H1 (cell line): ENCODE measurements at regions not wholly inside any gene's neighbourhood (a gene's known extent, or its start where the extent isn't known, plus 50 kb on each side); places are given as distances from the start of the nearest gene placed in this dataset.

Source experiments
- FOSL1 ChIP-seq: IDR thresholded peaks from 2 replicates; pipeline ENCODE4 v1.6.1; 2011; ENCODE audit warnings: mild to moderate bottlenecking, low read depth, low read length, moderate library complexity; ENCODE audit not compliant: insufficient read depth
- GTF2F1 ChIP-seq: IDR thresholded peaks from 2 replicates; pipeline ENCODE4 v1.6.1; 2012; ENCODE audit warnings: low read depth, low read length, improper control_type of control experiment, borderline replicate concordance
- HDAC2 ChIP-seq, 2 experiments: fragments of 300-600 bp in 1 of 2; sonication (generic) in 1 of 2; IDR thresholded peaks; 2 replicates each; pipeline ENCODE4 v1.6.1; 2011 to 2012; ENCODE audit warnings: low read depth in 2 of 2, low read length in 2 of 2, mild to moderate bottlenecking in 2 of 2, moderate library complexity in 2 of 2, borderline replicate concordance in 1 of 2, inconsistent platforms in 1 of 2
- MAFK ChIP-seq: IDR thresholded peaks from 2 replicates; pipeline ENCODE4 v1.6.1; 2012; ENCODE audit warnings: low read depth, mild to moderate bottlenecking, improper control_type of control experiment, low read length
- NRF1 ChIP-seq: IDR thresholded peaks from 2 replicates; pipeline ENCODE4 v1.6.1; 2011; ENCODE audit warnings: mild to moderate bottlenecking, low read depth, low read length, improper control_type of control experiment
- PHF8 ChIP-seq: fragments of 200-600 bp; sonication (generic); conservative IDR thresholded peaks from 2 replicates; pipeline ENCODE4 v1.7.1; 2012; ENCODE audit warnings: low read depth, mild to moderate bottlenecking, inconsistent platforms, low read length, moderate library complexity
- POLR2AphosphoS5 ChIP-seq: IDR thresholded peaks from 2 replicates; pipeline ENCODE4 v1.6.1; 2011; ENCODE audit warnings: low read depth, low read length
- RFX5 ChIP-seq: IDR thresholded peaks from 2 replicates; pipeline ENCODE4 v1.6.1; 2011; ENCODE audit warnings: low read depth, low read length, improper control_type of control experiment, borderline replicate concordance
- SAP30 ChIP-seq: fragments of 300-600 bp; sonication (generic); IDR thresholded peaks from 2 replicates; pipeline ENCODE4 v1.7.1; 2012; ENCODE audit warnings: low read length, moderate library complexity, mild to moderate bottlenecking, inconsistent platforms; ENCODE audit not compliant: insufficient read depth, insufficient replicate concordance
- SP4 ChIP-seq: IDR thresholded peaks from 2 replicates; pipeline ENCODE4 v1.6.1; 2012; ENCODE audit warnings: low read length, inconsistent platforms
- TF ChIP-seq, protein P1 (sequence below): fragments of 300-600 bp; sonication (generic); IDR thresholded peaks from 2 replicates; pipeline ENCODE4 v1.7.1; 2012; ENCODE audit warnings: low read length, moderate library complexity, mild to moderate bottlenecking, inconsistent platforms; ENCODE audit not compliant: insufficient replicate concordance
- TF ChIP-seq, protein P2 (sequence below): IDR thresholded peaks from 2 replicates; pipeline ENCODE4 v1.6.1; 2012; ENCODE audit warnings: inconsistent platforms

DNA sequence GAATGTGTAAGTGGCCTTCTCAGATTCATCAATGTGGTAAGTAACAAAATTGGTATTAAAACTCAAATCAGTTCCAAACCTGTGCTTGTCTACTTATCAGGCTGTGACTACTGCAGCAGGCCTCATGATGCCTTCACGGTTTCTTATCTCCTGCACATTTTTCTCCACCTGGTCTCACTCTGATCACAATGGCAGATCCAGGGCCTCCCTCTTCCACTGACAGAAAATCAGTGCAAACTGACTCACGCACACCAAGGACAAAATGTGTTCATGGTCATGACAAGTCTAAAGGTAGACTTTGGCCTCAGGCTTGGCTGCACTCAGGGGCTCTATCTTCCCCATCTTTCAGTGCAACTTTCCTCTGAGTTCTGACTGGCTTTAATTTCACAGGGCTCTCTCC lies 56.7 kb upstream of the ATP1A1 start (continued):
- TF ChIP-seq, protein P1, sequence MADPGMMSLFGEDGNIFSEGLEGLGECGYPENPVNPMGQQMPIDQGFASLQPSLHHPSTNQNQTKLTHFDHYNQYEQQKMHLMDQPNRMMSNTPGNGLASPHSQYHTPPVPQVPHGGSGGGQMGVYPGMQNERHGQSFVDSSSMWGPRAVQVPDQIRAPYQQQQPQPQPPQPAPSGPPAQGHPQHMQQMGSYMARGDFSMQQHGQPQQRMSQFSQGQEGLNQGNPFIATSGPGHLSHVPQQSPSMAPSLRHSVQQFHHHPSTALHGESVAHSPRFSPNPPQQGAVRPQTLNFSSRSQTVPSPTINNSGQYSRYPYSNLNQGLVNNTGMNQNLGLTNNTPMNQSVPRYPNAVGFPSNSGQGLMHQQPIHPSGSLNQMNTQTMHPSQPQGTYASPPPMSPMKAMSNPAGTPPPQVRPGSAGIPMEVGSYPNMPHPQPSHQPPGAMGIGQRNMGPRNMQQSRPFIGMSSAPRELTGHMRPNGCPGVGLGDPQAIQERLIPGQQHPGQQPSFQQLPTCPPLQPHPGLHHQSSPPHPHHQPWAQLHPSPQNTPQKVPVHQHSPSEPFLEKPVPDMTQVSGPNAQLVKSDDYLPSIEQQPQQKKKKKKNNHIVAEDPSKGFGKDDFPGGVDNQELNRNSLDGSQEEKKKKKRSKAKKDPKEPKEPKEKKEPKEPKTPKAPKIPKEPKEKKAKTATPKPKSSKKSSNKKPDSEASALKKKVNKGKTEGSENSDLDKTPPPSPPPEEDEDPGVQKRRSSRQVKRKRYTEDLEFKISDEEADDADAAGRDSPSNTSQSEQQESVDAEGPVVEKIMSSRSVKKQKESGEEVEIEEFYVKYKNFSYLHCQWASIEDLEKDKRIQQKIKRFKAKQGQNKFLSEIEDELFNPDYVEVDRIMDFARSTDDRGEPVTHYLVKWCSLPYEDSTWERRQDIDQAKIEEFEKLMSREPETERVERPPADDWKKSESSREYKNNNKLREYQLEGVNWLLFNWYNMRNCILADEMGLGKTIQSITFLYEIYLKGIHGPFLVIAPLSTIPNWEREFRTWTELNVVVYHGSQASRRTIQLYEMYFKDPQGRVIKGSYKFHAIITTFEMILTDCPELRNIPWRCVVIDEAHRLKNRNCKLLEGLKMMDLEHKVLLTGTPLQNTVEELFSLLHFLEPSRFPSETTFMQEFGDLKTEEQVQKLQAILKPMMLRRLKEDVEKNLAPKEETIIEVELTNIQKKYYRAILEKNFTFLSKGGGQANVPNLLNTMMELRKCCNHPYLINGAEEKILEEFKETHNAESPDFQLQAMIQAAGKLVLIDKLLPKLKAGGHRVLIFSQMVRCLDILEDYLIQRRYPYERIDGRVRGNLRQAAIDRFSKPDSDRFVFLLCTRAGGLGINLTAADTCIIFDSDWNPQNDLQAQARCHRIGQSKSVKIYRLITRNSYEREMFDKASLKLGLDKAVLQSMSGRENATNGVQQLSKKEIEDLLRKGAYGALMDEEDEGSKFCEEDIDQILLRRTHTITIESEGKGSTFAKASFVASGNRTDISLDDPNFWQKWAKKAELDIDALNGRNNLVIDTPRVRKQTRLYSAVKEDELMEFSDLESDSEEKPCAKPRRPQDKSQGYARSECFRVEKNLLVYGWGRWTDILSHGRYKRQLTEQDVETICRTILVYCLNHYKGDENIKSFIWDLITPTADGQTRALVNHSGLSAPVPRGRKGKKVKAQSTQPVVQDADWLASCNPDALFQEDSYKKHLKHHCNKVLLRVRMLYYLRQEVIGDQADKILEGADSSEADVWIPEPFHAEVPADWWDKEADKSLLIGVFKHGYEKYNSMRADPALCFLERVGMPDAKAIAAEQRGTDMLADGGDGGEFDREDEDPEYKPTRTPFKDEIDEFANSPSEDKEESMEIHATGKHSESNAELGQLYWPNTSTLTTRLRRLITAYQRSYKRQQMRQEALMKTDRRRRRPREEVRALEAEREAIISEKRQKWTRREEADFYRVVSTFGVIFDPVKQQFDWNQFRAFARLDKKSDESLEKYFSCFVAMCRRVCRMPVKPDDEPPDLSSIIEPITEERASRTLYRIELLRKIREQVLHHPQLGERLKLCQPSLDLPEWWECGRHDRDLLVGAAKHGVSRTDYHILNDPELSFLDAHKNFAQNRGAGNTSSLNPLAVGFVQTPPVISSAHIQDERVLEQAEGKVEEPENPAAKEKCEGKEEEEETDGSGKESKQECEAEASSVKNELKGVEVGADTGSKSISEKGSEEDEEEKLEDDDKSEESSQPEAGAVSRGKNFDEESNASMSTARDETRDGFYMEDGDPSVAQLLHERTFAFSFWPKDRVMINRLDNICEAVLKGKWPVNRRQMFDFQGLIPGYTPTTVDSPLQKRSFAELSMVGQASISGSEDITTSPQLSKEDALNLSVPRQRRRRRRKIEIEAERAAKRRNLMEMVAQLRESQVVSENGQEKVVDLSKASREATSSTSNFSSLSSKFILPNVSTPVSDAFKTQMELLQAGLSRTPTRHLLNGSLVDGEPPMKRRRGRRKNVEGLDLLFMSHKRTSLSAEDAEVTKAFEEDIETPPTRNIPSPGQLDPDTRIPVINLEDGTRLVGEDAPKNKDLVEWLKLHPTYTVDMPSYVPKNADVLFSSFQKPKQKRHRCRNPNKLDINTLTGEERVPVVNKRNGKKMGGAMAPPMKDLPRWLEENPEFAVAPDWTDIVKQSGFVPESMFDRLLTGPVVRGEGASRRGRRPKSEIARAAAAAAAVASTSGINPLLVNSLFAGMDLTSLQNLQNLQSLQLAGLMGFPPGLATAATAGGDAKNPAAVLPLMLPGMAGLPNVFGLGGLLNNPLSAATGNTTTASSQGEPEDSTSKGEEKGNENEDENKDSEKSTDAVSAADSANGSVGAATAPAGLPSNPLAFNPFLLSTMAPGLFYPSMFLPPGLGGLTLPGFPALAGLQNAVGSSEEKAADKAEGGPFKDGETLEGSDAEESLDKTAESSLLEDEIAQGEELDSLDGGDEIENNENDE: no peak
- TF ChIP-seq RFX5 (no peak), HDAC2 (IDR thresholded peaks at IDR 0.05; ENCODE audit: borderline replicate concordance in 1 of 2, low read depth in 2 of 2, low read length in 2 of 2) (no peak), PHF8 (no peak), SP4 (no peak), SAP30 (no peak), NRF1 (no peak), FOSL1 (no peak), MAFK (no peak), POLR2AphosphoS5 (no peak), GTF2F1 (no peak)
- TF ChIP-seq, protein P2, sequence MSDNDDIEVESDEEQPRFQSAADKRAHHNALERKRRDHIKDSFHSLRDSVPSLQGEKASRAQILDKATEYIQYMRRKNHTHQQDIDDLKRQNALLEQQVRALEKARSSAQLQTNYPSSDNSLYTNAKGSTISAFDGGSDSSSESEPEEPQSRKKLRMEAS: no peak
